Left renal cortex interstitium (tissue), 4 donors: ENCODE measurements at regions not wholly inside any gene's neighbourhood (a gene's known extent, or its start where the extent isn't known, plus 50 kb on each side); places are given as distances from the start of the nearest gene placed in this dataset.

Experiments
- DNase-seq, 4 donors: peaks; one replicate each; pipeline ENCODE4 v3.0.0-alpha.2; 2013; ENCODE audit warnings: low read depth in 4 of 4, low spot score in 2 of 4, missing footprints in 1 of 4

DNA sequence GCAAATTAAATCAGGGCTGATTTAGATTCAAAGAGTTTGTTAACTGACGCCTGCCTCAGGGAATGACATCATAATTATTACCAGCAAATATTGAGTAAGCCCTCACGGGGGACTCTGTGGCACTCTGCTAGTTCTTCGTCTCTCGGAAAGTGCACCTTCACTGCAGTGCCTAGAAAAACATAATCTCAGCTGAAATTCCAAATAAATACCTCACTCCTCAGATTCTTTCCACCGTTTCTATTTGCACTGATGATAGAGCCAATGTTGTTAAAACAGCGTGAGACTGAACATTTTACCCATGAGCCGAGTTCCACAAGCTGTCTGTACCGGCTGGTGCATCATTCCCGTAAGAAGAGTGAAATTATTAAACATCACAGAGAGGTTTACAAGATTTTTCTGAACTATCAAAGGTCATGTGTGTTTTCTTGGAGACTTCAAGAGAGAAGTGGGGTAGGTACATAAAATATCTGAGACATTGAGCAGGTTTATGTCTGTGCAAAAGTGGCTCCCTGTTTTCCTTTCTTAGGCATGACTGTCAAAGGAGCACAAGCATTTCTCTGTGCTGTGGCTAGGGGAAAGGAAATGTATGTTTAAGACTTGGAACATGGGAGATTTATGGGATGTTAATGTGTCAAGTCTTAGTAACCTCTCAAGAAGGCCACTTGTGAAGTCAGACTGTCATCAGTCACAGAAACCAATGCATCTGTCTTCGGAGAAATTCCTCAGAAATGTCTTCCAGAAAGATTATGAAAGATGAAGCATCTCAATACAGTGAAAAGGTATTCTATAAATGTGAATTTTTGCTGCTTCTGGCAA lies 119.6 kb downstream of the CBLL2 start:
- no peak for DNase-seq

DNA sequence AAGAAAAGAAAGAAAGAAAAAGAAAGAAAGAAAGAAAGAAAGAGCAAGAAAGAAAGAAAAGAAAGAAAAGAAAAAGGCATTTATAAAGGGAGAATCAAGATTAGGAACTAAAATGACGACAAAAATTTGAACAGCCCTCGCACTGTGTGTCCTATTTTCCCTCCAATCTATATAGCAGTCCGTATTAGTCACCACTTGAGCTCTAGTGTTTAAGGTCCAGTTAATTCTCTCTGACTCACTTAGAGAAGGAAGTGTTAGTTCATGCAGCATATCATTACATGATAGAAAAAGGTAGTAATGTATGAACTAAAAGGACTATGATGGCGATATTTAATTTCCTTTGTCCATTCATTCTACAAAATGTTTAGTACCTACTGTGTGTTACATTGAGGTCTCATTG lies 122.7 kb downstream of the CBLL2 start:
- no peak for DNase-seq

DNA sequence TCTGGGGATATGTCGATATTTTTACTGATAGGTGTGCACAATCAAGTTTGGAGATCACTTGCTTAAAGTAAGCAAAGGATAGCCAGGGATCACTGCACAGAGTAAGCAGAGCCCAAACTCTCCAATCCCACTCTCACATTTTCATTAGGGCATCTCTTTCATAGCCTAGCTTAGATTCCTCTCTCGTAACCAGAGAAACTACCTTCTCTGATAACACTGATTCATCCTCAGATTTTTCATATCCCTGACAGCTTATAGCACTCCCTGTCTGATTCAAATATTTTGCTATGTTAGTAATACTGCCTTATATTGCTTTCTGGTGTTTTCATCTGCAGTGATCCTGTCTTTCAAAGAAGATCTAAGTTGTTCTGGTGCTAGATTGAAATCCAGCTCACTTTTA lies 123.7 kb downstream of the CBLL2 start:
- DNase-seq: no peak

DNA sequence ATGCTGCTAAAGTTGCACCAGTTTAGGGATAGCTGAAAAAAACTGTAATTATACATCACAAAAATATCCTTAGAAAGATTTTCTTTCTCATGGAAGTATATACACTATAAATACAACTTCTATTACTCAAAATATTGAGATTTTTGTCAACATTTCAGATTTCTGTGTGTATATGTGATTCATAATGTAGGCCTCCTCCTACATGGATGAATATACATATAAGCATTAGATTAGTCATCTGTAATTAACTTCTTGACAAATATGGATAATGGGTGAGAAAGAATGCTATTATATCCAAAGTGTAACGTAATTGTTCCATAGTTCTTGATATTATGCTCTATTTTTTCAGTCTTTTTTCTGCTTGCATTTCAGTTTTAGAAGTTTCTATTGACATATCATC lies 124.9 kb downstream of the CBLL2 start:
- no peak for DNase-seq

DNA sequence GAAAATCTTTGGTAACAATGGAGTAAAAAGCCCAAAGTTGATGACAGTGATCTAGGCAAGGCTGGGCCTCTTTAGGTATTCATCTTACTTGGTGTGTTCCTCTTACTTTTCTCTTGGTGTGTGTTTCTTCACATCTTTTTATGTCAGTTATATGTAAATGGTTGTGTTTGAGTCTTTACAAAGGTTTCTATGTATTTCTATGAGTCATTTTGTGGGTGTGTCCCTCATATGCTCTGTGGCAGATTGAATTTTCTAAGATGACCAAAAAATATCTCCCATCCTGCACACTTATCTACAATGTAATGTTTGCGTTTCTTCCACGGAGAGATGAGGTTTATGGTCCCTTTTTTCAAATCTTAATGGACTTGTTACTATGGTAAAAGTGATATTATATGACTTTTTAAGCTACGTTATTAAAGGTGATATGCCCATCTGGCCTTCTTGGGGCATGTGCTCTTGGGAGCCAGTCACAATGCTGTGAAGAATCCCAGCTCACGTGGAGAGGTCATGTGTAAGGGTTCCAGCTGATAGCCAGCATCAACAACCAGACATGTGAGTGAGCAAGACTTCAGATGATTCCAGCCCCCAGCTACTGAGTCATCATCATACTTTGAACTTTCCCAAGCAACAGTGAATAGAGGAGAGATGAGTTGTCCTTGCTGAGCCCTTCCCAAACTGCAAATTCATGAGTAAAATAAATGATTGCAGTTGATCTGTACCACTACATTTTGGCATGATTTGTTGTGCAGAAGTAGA lies 126.9 kb downstream of the CBLL2 start:
- DNase-seq: no peak

DNA sequence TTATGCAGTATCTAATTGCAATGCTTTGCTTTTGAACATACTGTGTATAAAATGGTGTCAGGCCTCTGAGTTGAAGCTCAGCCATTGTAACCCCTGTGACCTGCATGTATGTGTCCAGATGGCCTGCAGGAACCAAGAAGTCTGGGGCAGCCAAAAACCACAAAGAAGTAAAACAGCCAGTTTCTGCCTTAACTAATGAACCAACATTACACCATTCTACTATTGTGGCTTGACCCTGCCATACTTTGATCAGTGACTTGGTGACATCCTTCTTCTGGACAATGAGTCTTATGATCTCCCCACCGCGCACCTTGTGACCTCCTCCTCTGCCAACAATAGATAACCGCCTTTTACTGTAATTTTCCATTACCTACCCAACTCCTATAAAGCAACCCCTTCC lies 131.6 kb downstream of the CBLL2 start:
- DNase-seq: no peak

DNA sequence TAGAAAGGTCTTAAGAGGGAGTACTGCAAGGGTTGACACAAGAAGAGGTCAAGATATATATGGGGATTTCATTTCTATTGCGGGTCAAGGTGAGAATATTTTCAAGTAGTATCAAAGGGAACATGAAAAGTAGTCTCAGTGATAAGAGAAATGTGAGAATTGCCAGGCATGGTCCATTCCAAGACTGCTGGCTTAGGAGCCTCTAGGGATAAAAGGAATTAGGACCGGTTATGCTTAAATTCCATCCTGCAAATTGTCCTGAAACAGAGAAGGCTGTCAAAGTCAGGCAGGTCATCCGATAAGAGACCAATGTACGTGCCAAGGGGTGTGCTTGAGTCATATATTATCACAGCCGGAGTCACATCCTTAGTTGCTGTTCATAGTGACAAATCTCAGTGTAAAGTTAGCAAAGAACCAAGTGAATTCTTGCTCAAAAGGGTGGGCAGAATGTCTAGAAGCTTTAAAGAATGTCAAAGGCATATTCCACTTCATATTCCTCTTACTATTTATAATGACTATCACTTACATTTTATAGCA lies 133.6 kb downstream of the CBLL2 start:
- DNase-seq: no peak

DNA sequence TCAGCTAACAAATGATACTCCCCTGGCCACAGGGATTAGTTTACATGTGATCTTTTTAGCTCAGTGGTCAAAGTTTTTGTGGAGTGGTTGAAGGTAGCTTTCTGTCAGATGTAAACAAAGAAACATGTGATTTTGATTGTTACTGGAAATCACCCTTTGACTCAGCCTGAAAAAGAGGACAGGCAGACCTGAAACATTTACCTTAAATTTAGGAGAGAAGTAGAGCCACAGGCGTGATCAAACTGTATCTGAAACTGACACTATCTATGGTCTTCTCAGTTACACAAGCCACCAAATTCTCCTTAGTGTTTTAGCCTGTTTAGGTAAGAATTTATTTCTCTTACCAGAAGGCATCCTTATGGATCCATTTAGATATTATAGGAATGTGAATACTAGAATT lies 136.7 kb downstream of the CBLL2 start:
- DNase-seq: no peak

DNA sequence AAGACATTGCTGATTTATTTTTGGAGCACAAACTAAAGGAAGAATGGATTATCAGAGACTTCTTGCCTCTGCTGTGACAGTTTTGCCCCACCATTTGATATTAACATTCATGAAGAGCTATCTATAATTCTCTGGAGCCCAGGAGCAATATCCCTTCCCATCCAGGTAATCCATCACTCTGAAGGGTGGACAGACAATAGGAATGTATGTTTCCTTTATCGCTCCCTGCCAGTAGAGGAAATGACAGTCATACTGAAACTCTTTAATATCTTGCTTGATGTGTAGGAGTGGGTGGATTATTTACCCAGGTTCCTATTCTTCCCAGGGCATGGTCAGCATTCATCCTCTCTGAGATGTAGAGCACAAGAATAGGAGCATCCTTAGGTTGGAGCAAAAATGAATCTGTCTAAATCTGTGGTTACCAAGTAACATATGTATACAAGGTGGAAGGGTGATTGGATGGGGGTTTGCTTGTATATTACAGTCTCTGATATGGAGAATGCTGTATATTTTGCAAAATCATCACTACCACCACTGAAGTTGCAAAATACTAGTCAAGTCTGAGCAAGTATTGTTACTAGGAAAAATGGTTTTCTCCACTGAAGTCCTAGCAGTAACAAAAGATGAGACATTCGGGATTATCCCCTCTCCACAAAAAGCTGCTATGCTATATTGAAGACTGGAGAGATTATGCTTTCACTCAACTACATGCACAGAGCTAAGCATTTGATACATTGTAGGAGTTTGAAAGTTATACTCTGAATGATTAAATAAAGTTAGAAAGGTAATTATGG lies 151.6 kb downstream of the CBLL2 start:
- no peak for DNase-seq

DNA sequence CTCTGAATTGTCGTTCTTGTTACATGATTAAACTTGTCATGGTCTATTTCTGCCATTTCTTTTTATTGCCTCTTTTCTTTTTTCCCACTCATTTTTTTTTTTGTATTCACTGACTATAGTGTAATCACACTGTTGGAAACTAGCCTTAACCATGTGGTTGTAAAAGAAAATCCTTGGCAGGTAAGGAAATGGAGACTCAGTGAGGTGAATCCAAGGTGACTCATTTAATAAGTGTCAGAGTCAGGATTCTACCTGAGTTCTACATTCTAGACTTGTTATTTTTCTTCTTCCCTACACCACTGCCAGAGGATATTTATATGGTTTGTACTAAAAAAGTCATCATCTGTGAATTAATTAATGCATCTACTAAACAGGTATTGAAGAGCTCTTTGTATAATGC lies 152.2 kb downstream of the CBLL2 start:
- no peak for DNase-seq

DNA sequence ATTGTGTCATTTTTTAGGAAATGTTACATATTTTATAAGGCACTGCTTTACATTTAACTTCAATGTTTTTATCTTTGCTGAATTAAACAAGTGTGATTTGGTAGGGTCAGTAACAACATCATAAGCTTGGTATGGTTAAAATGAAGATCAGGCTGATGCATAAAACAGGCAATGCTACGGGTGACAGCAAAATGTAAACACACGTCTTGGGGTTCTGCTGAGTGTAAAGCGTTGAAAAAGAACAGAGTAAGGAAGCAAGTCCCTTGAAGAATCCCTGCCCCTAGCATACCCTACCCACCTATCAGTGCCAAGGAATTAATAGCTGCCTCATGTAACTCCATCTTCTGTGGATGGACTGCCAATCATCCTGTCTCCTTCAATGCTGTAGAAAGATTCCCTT lies 157.0 kb downstream of the CBLL2 start:
- DNase-seq: no peak

DNA sequence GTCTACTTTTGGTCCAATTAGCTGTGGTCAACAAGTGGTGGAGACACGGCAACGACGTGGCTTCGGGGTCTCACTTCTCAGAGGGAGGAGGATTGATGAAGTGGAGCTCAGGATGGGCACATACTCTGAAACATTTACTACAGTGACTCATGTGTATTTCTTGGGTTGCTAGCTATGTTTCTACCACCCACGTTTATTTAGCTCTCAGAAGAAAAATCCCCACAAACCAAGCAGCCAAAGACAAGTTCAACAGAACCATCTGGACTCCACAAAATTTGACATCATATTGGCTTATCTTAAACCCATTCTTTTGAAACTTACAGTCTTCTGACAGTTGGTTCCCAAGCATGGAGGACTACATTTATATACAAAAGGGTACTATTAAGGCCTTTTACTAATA lies 158.0 kb downstream of the CBLL2 start:
- no peak for DNase-seq

DNA sequence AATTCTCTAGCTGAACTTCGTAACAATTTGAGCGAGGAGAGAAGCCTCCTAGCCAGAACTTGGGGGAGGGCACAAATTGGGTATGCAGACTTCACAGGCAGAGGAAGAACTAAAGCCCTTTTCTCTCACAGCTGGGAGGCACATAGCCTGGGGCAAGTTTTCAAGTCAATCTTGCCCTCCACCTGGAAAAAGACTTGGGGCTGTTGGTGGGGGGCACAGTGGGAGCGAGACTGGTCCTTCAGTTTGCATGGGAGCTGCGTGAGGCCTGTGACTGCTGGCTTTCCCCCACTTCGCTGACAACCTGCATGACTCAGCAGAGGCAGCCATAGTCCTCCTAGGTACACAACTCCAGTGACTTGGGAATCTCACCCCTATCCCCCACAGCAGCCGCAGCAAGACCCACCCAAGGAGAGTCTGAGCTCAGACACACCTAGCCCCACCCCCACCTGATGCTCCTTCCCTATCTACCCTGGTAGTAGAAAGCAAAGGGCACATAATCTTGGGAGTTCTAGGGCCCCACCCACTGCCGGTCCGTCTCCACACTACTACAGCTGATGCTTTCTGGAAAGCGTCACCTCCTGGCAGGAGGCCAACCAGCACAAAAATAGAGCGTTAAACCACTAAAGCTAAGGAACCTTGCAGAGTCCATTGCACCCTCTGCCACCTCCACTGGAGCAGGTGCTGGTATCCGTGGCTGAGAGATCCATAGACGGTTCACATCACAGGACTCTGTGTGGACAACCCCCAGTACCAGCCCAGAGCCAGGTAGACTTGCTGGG lies 160.8 kb downstream of the CBLL2 start:
- DNase-seq: no peak

DNA sequence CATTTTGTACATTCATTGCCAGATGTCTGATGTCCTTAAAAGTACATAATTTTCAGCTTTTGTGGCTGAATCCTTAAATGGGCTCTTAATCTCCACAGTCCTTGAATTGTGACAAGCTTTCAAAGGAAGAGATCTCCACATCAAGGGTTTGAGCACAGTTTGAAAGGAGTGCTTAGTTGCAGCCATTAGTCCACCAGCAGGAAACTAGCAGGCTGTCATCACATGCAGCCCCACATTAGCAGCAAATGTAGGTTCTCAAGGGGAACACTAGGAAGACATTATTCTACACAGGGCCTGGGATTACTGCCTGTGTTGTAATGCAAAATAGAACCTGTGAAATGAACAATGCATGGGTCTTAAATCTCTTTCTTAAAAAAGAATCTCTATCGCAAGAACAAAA lies 173.2 kb downstream of the CBLL2 start:
- DNase-seq: no peak

DNA sequence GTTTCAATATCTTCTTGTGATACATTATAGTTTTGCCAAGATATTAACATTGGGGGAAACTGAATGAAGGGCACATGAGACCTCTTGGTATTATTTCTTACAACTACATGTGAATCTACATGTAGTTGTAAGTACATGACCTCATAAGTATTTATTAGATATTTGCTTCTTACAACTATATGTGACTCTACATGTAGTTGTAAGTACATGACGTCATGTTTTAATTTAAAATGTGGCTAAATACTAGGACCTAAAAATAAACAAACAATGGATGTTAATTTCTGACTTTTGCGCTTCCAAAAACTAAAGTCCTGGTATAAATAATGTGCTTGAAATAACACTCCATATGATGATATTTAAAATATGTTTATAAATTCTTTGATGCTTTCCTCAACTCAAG lies 190.2 kb downstream of the CBLL2 start:
- no peak for DNase-seq

DNA sequence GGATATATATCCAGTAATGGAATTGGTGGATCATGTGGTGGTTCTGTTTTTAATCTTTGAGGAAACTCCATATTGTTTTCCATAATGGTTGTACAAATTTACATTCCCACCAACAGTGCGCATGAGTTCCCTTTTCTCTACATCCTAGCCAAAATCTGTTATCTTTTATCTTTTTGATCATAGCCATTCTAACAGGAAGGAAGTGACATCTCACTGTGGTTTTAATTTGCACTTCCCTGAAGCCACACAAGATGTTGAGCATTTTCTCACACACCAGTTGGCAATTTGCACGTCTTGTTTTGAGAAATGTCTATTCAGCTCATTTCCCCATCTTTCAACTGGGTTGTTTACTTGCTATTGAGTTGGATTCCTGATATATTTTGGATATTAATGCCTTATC lies 194.9 kb downstream of the CBLL2 start:
- DNase-seq: no peak

DNA sequence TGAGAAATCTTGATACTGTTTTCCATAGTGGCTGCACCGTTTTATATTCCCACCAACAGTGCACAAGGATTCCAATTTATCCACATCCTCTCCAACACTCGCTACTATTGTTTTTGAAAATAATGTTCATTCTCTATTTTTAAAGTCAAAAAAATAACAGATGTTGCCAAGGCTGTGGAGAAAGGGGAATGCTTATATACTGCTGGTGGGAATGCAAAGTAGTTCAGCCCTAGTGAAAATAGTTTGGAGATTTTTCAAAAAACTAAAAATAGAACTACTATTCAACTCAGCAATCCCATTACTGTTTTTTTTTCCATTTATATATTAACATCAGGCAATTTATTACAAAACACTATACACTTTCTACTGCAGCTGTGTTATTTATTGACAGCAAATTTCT lies 208.7 kb downstream of the CBLL2 start:
- no peak for DNase-seq

DNA sequence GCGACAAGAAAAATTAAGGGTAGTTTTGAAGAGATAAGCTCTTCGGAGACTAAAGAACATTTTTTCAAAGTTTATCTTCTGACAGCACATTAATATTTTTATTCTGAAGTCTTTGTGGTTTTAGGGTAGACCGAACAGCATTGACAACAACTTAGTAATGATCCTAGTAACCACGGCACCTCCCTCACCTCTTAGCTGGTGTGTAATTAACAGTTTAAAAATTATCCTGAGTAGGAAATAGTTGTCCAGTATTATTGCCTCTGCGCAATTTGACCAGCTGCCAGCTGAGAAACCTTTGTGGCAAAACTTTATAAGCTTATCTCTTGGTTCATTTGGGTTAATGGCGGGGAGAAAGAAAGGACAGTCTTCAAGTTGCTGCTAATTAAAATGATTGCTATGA lies 213.6 kb downstream of the CBLL2 start:
- no peak for DNase-seq

DNA sequence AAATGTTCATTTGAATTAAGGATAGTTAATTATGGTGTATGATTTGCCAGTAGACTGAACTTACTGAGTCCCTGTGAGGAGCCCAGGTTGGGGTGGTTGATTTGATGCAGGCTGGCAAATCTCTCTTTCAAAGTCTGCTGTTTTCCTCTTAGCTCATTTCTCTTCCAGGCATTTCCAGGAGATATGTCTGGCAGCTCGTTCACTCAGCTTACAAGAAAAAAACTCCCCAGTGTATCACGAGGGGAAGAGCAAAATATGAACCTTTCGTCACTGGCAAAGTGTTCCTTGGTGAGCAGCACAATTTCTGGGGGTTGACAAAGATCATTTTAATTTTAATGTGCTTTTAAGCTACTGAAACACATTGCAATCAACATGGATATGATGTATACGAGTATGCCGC lies 244.2 kb downstream of the CBLL2 start:
- no peak for DNase-seq

DNA sequence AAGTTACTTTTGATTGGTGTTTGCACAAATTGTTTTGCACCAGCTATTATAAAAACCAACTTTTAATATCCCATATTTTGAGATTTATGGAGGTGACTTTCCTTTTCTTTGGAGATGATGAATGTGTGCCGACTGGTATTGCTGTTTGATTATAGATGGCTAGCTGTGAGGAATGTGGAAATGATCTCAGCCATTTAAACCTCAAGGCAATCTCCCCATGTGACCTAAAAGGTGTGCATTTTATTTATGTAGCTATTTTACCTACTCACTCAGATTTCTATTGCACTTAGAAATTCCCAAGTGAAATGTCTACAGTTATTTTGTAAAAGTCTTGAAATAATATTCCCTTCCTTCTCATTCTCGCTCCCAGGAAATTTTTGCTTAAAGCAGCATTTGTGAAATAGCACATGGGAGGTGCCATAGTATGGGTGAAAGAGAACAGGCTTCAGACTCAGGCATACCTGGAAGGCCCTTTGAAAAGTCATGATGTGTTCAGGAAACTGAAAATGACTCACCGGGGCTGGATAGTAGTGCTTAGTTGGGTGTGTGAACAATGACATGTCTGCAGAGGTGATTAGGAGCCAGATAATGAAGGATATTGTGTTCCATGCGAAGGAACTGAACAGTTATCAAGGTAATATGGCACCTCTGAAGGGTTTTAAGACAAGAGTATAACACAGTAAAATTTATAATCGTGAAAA lies 247.6 kb downstream of the CBLL2 start:
- no peak for DNase-seq
